DOHH2 (cell line): ENCODE measurements at regions not wholly inside any gene's neighbourhood (a gene's known extent, or its start where the extent isn't known, plus 50 kb on each side); places are given as distances from the start of the nearest gene placed in this dataset.

Experiments
- H3F3A ChIP-seq: fragments of 200-600 bp; sonication (generic), shearing (Covaris generic); 2 replicates; pipeline ENCODE4 v1.6.0; 2016; ENCODE audit warnings: antibody characterized with exemption, mild to moderate bottlenecking; ENCODE audit not compliant: control insufficient read depth, insufficient read depth
- H3K27ac ChIP-seq: fragments of 200-600 bp; sonication (generic); 2 replicates; pipeline ENCODE4 v1.5.1; 2014; ENCODE audit warnings: low read depth, mild to moderate bottlenecking, low read length, moderate library complexity
- H3K27me3 ChIP-seq: fragments of 200-600 bp; sonication (generic); 2 replicates; pipeline ENCODE4 v1.6.1; 2014; ENCODE audit warnings: mild to moderate bottlenecking, low read length, mixed read lengths; ENCODE audit not compliant: control insufficient read depth
- H3K36me3 ChIP-seq: fragments of 200-600 bp; sonication (generic); 2 replicates; pipeline ENCODE4 v1.6.1; 2014; ENCODE audit warnings: mild to moderate bottlenecking, low read length, moderate library complexity, mixed read lengths; ENCODE audit not compliant: control insufficient read depth
- H3K4me1 ChIP-seq: fragments of 200-600 bp; sonication (generic); 2 replicates; pipeline ENCODE4 v1.6.1; 2014; ENCODE audit warnings: mild to moderate bottlenecking, low read length, mixed read lengths; ENCODE audit not compliant: control insufficient read depth
- H3K4me2 ChIP-seq: fragments of 200-600 bp; sonication (generic); 2 replicates; pipeline ENCODE4 v1.6.0; 2014; ENCODE audit warnings: mild to moderate bottlenecking, low read length, moderate library complexity
- H3K4me3 ChIP-seq: fragments of 200-600 bp; sonication (generic); 2 replicates; pipeline ENCODE4 v1.5.1; 2014; ENCODE audit warnings: mild to moderate bottlenecking, low read length, mixed read lengths
- H3K79me2 ChIP-seq: fragments of 200-600 bp; sonication (generic); 2 replicates; pipeline ENCODE4 v1.6.1; 2014; ENCODE audit warnings: mild to moderate bottlenecking, low read length, mixed read lengths; ENCODE audit not compliant: control insufficient read depth
- H3K9me2 ChIP-seq: fragments of 200-600 bp; sonication (generic); replicated peaks from 2 replicates; pipeline ENCODE4 v1.6.1; 2014; ENCODE audit warnings: mild to moderate bottlenecking, low read length, mixed read lengths; ENCODE audit not compliant: control insufficient read depth
- H3K9me3 ChIP-seq: fragments of 200-600 bp; sonication (generic); 2 replicates; pipeline ENCODE4 v1.6.1; 2014; ENCODE audit warnings: antibody characterized with exemption, low read length, mixed read lengths; ENCODE audit not compliant: control insufficient read depth, insufficient read depth
- H4K20me1 ChIP-seq: fragments of 200-600 bp; sonication (generic); 2 replicates; pipeline ENCODE4 v1.6.0; 2014; ENCODE audit warnings: low read depth, mild to moderate bottlenecking, antibody characterized with exemption, low read length, moderate library complexity; ENCODE audit not compliant: control insufficient read depth, insufficient read depth
- CTCF ChIP-seq: fragments of 200-600 bp; sonication (generic); IDR thresholded peaks from one replicate; pipeline ENCODE4 v1.5.1; 2014; ENCODE audit warnings: antibody characterized with exemption, mild to moderate bottlenecking, low read depth, low read length; ENCODE audit not compliant: poor library complexity, severe bottlenecking
- EZH2phosphoT487 ChIP-seq: fragments of 200-600 bp; sonication (generic); IDR thresholded peaks from 2 replicates; pipeline ENCODE4 v1.6.1; 2017; ENCODE audit warnings: borderline replicate concordance, mild to moderate bottlenecking, antibody characterized with exemption, low read length, moderate library complexity, mixed read lengths

GRCh38 chr14:61125867-61126572, 145.0 kb downstream of the SLC38A6 start:
- Histone ChIP-seq H3K27me3 (no peaks in the 10 kb centered on the region), H3K4me2 (no peak overlapping the region), H3K36me3 (no peaks in the 10 kb centered on the region), H3K27ac (no peak overlapping the region), H3K4me1 (peaks cover 4% of the 10 kb centered on the region; the same call in 1 of the 2 replicates), H3F3A (no peaks in the 10 kb centered on the region), H3K4me3 (no peak overlapping the region), H3K9me2 (no peaks in the 10 kb centered on the region), H3K79me2 (no peaks in the 10 kb centered on the region), H3K9me3 (no peaks in the 10 kb centered on the region), H4K20me1 (no peaks in the 10 kb centered on the region)
- TF ChIP-seq EZH2phosphoT487 (no peak), CTCF (no peak)

DNA sequence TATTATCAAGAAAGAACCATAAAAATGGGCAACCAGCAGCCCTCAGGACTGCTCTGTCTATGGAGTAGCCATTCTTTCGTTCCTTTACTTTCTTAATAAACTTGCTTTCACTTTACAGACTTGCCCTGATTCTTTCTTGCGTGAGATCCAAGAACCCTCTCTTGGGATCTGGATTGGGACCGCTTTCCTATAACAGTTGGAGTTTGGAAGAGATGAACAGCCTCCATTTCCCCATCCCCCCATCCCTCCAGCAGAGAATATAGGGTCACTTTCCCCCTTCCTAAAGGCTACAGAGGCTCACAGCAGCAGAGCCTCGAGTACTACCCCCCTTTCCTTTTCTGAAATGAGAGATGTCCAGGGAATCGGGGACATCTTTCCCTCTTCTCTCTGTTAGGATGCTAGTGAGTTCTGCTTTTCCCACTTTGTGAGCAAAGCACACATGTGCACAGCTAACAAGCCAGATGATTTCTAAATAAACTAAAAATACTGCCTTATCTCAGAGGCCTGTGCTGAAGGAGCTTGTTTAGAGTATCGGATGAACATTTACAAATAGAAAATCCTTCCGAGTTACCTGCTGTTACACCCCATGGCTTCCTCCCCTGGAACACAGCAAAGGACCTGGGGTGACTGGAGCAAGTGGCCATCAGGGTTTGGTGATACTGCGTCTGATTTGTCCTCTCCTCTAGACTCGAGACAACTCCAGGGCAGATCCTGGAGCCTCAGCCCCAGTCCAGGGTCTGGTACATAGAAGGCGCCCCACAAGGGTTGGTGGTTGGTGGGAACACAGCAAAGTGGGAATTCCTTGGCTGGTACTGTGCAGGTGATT, 144.2 kb downstream of the SLC38A6 start:
- Histone ChIP-seq H3K9me3 (no peaks in the 10 kb centered on the region; the same call in 1 of the 2 replicates), H3F3A (no peaks in the 10 kb centered on the region), H3K27ac (no peak overlapping the region), H3K9me2 (no peaks in the 10 kb centered on the region), H3K4me2 (no peak overlapping the region), H3K4me3 (no peak overlapping the region), H3K4me1 (peaks cover 4% of the 10 kb centered on the region; the same call in 1 of the 2 replicates), H4K20me1 (no peaks in the 10 kb centered on the region), H3K36me3 (no peaks in the 10 kb centered on the region), H3K79me2 (no peaks in the 10 kb centered on the region), H3K27me3 (no peaks in the 10 kb centered on the region)
- TF ChIP-seq EZH2phosphoT487: no peak
- TF ChIP-seq CTCF: no peak

- Histone ChIP-seq H4K20me1 (no peaks in the 10 kb centered on the region), H3K4me1 (no peaks in the 10 kb centered on the region), H3K27ac (no peak overlapping the region), H3K36me3 (no peaks in the 10 kb centered on the region), H3K79me2 (no peaks in the 10 kb centered on the region), H3K4me3 (no peak overlapping the region), H3K9me3 (no peaks in the 10 kb centered on the region; the same call in 1 of the 2 replicates), H3K9me2 (no peaks in the 10 kb centered on the region), H3K4me2 (no peak overlapping the region), H3K27me3 (no peaks in the 10 kb centered on the region), H3F3A (no peaks in the 10 kb centered on the region)
- TF ChIP-seq EZH2phosphoT487 (no peak), CTCF (no peak)
Measured at GRCh38 chr14:61122862-61123261, 141.8 kb downstream of the SLC38A6 start.
